Gastroesophageal sphincter (tissue), 3 donors: ENCODE measurements at regions not wholly inside any gene's neighbourhood (a gene's known extent, or its start where the extent isn't known, plus 50 kb on each side); places are given as distances from the start of the nearest gene placed in this dataset.

Experiments used
- CTCF ChIP-seq, 4 experiments: fragments of 200-600 bp in 2 of 4; fragments of 450-650 bp in 2 of 4; sonication (generic) in 1 of 4; IDR thresholded peaks; one replicate each; pipeline ENCODE4 v1.5.1; 2017 to 2019; ENCODE audit warnings: antibody characterized with exemption in 4 of 4, mild to moderate bottlenecking in 2 of 4, moderate library complexity in 2 of 4
- EP300 ChIP-seq: sonication (generic); formaldehyde crosslinking; IDR thresholded peaks from one replicate; pipeline ENCODE4 v1.6.1; 2017; ENCODE audit warnings: antibody characterized with exemption, mild to moderate bottlenecking
- POLR2A ChIP-seq, 2 donors: fragments of 450-650 bp; IDR thresholded peaks; one replicate each; pipeline ENCODE4 v1.6.1; 2017; ENCODE audit warnings: antibody characterized with exemption in 2 of 2, mild to moderate bottlenecking in 2 of 2, moderate library complexity in 1 of 2
- POLR2AphosphoS5 ChIP-seq: sonication (generic); formaldehyde crosslinking; IDR thresholded peaks from one replicate; pipeline ENCODE4 v1.6.1; 2017; ENCODE audit warnings: antibody characterized with exemption

DNA sequence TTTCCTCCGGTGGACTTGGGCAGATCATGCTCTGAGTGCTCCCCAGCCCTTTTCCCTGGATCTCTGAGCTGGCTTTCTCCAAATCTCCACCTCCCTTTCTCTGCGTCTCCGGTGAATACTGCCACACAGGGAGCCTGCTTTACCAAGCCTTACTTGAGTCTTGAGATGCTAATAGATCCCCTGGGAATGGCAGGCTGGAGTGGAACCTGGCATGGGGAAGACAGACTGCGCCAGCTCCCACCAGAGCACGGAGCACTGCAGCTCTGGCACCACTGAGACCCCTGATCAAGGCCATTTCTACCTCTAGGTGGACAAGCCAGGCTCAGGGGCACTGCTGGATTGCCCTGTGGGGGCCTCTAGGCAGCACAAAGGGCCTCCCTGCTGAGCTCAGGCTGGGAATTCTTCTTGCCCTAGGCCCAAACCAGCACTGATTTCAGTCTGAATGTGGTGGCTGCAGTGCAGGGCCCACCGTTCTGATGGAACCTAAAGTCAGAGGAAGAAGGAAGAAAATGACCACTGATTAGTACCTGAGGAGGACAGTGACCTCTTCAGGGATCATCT, 74.3 kb upstream of the CRHR1 start:
- no peak for TF ChIP-seq EP300
- no peak for TF ChIP-seq POLR2AphosphoS5
- TF ChIP-seq CTCF (IDR thresholded peaks at IDR 0.05), result no peak
- TF ChIP-seq POLR2A (IDR thresholded peaks at IDR 0.05), result no peak
